MM.1S (cell line): ENCODE measurements at regions not wholly inside any gene's neighbourhood (a gene's known extent, or its start where the extent isn't known, plus 50 kb on each side); places are given as distances from the start of the nearest gene placed in this dataset.

ENCODE experiments used
- DNase-seq: peaks from one replicate; pipeline ENCODE4 v3.0.0-alpha.2; 2015
- H2AFZ ChIP-seq: fragments of 300-600 bp; sonication (generic); 2 replicates; pipeline ENCODE4 v1.6.0; 2016; ENCODE audit warnings: antibody characterized with exemption, low read length
- H3F3A ChIP-seq: fragments of 300-600 bp; sonication (generic); 2 replicates; pipeline ENCODE4 v1.6.1; 2016; ENCODE audit warnings: mild to moderate bottlenecking, antibody characterized with exemption, low read length, moderate library complexity, mixed read lengths; ENCODE audit not compliant: insufficient read depth
- H3K27ac ChIP-seq: fragments of 300-600 bp; sonication (generic); 2 replicates; pipeline ENCODE4 v1.5.1; 2016; ENCODE audit warnings: mild to moderate bottlenecking, low read length
- H3K27me3 ChIP-seq: fragments of 300-600 bp; sonication (generic); replicated peaks from 2 replicates; pipeline ENCODE4 v1.6.0; 2016; ENCODE audit warnings: low read length; ENCODE audit not compliant: insufficient read depth
- H3K36me3 ChIP-seq: fragments of 300-600 bp; sonication (generic); replicated peaks from 2 replicates; pipeline ENCODE4 v1.6.1; 2016; ENCODE audit warnings: mild to moderate bottlenecking, low read length, mixed read lengths; ENCODE audit not compliant: insufficient read depth
- H3K4me1 ChIP-seq: fragments of 300-600 bp; sonication (generic); 2 replicates; pipeline ENCODE4 v1.6.1; 2016; ENCODE audit warnings: low read length, mixed read lengths
- H3K4me2 ChIP-seq: fragments of 300-600 bp; sonication (generic); 2 replicates; pipeline ENCODE4 v1.6.0; 2016; ENCODE audit warnings: low read depth, low read length
- H3K4me3 ChIP-seq: fragments of 300-600 bp; sonication (generic); 2 replicates; pipeline ENCODE4 v1.5.1; 2016; ENCODE audit warnings: low read length, mixed read lengths
- H3K79me2 ChIP-seq: fragments of 300-600 bp; sonication (generic); 2 replicates; pipeline ENCODE4 v1.6.1; 2016; ENCODE audit warnings: mixed run types, low read length, mixed read lengths
- H3K9ac ChIP-seq: fragments of 300-600 bp; sonication (generic); 2 replicates; pipeline ENCODE4 v1.6.1; 2016; ENCODE audit warnings: low read length, mixed read lengths
- H3K9me2 ChIP-seq: fragments of 300-600 bp; sonication (generic); replicated peaks from 2 replicates; pipeline ENCODE4 v1.6.1; 2016; ENCODE audit warnings: mild to moderate bottlenecking, low read length, mixed read lengths; ENCODE audit not compliant: insufficient read depth
- H3K9me3 ChIP-seq: fragments of 300-600 bp; sonication (generic); replicated peaks from 2 replicates; pipeline ENCODE4 v1.6.1; 2016; ENCODE audit warnings: mild to moderate bottlenecking, low read length, mixed read lengths; ENCODE audit not compliant: insufficient read depth
- H4K20me1 ChIP-seq: fragments of 300-600 bp; sonication (generic); 2 replicates; pipeline ENCODE4 v1.6.1; 2016; ENCODE audit warnings: mild to moderate bottlenecking, low read length, moderate library complexity, mixed read lengths; ENCODE audit not compliant: insufficient read depth
- CTCF ChIP-seq: fragments of 300-600 bp; sonication (generic); IDR thresholded peaks from 2 replicates; pipeline ENCODE4 v1.5.1; 2016; ENCODE audit warnings: antibody characterized with exemption, low read length, mixed read lengths
- EZH2 ChIP-seq: fragments of 300-600 bp; sonication (generic); optimal IDR thresholded peaks from 2 replicates; pipeline ENCODE3; 2017; ENCODE audit warnings: low read depth, mild to moderate bottlenecking, antibody characterized with exemption, low read length, mixed read lengths
- EZH2phosphoT487 ChIP-seq: fragments of 300-600 bp; sonication (generic); IDR thresholded peaks from 2 replicates; pipeline ENCODE4 v1.6.1; 2018; ENCODE audit warnings: antibody characterized with exemption, low read length

- no peaks in the 10 kb centered on the region for H3K36me3 ChIP-seq
- no peaks in the 10 kb centered on the region for H4K20me1 ChIP-seq
- no peaks in the 10 kb centered on the region for H3K4me1 ChIP-seq
- H3K9ac ChIP-seq: no peak overlapping the region
- no peak overlapping the region for H3K4me2 ChIP-seq
- peak; percentile 26 for DNase-seq
- H3K4me3 ChIP-seq: no peak overlapping the region
- no peaks in the 10 kb centered on the region for H3K9me3 ChIP-seq
- no peaks in the 10 kb centered on the region for H3K9me2 ChIP-seq
- TF ChIP-seq EZH2phosphoT487: no peak
- TF ChIP-seq EZH2: no peak
- no peak for TF ChIP-seq CTCF
- H3F3A ChIP-seq: no peaks in the 10 kb centered on the region
- H2AFZ ChIP-seq: no peak overlapping the region
- no peak overlapping the region for H3K27ac ChIP-seq
- no peaks in the 10 kb centered on the region for H3K79me2 ChIP-seq
- H3K27me3 ChIP-seq: no peaks in the 10 kb centered on the region
These were observed 450.0 kb upstream of the SLC10A2 start for GRCh38 chr13:103516015-103516795.

DNA sequence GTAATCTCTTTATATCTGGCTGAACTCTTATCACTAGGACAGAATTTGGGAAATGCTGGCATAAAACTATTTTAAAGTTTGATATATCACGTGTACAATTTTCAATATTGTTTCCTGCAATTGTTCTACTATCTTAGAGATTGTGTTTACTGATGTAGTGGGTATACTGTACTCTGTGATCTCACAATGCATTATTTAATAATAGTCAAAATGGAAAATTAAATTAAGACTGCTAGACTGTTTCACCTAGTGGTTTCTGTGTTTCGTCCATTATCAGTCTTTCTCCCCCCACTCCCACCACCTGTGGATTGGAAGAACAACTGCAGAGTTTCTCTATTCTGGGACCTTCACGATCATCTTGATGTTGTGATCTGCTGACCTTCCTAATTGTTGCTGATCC lies 449.2 kb upstream of the SLC10A2 start:
- Histone ChIP-seq H4K20me1 (no peaks in the 10 kb centered on the region), H3K9ac (no peak overlapping the region), H3K27ac (no peak overlapping the region), H3K4me3 (no peak overlapping the region), H3K4me1 (no peaks in the 10 kb centered on the region), H3K79me2 (no peaks in the 10 kb centered on the region), H3F3A (no peaks in the 10 kb centered on the region), H3K36me3 (no peaks in the 10 kb centered on the region), H3K9me3 (no peaks in the 10 kb centered on the region), H3K9me2 (no peaks in the 10 kb centered on the region), H3K4me2 (no peak overlapping the region), H3K27me3 (no peaks in the 10 kb centered on the region), H2AFZ (no peak overlapping the region)
- TF ChIP-seq CTCF (no peak), EZH2phosphoT487 (no peak), EZH2 (no peak)
- DNase-seq: no peak

DNA sequence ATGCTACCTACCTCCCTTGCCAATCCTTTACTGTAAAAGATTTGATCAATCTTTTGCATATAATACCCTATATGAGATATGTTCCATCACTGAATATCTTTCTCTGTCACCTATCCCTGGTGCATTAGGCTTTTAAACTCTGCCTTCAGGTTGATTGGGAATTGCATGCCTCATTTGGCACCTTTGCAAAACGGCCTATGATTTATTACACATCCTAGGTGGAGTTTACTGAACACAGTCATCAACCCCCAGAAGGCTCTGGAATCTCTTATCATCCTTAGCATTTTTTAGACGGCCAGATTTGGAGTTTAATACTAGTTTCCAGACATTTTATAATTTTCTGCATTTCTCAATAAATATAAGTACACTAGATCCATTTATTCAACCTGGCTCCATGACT lies 448.4 kb upstream of the SLC10A2 start:
- Histone ChIP-seq H3K9ac (no peak overlapping the region), H3K9me3 (no peaks in the 10 kb centered on the region), H4K20me1 (no peaks in the 10 kb centered on the region), H3K4me3 (no peak overlapping the region), H3K27ac (no peak overlapping the region), H2AFZ (no peak overlapping the region), H3K9me2 (no peaks in the 10 kb centered on the region), H3K36me3 (no peaks in the 10 kb centered on the region), H3K79me2 (no peaks in the 10 kb centered on the region), H3K4me2 (no peak overlapping the region), H3K27me3 (no peaks in the 10 kb centered on the region), H3F3A (no peaks in the 10 kb centered on the region), H3K4me1 (no peaks in the 10 kb centered on the region)
- DNase-seq: no peak
- TF ChIP-seq EZH2phosphoT487: no peak
- TF ChIP-seq EZH2: no peak
- TF ChIP-seq CTCF: no peak
